ENCODE measurements at regions not wholly inside any gene's neighbourhood (a gene's known extent, or its start where the extent isn't known, plus 50 kb on each side); places are given as distances from the start of the nearest gene placed in this dataset.

GRCh38 chr15:62348623-62349022, 183.5 kb upstream of the C2CD4B start:
- POLR2A ChIA-PET: no interaction called here
- H3K4me3 Mint-ChIP-seq: no peak overlapping the region
- peaks cover 0 to 3% of the 10 kb centered on the region in 2 donors for H3K4me1 ChIP-seq (ENCODE audit: control insufficient read depth in 2 of 2, insufficient read depth in 2 of 2, low read length in 2 of 2)
- ATAC-seq (ENCODE audit: low read depth) (no peak), DNase-seq (no peak)
- peaks cover 8% of the 10 kb centered on the region for H3K4me1 Mint-ChIP-seq
- H3K36me3 ChIP-seq (replicated peaks in 1 of 2; ENCODE audit: control extremely low read depth in 1 of 2, control insufficient read depth in 1 of 2, extremely low read depth in 1 of 2, insufficient read depth in 2 of 2, low read length in 1 of 2): no peaks in the 10 kb centered on the region
- no peak overlapping the region for H3K4me2 ChIP-seq (replicated peaks; ENCODE audit: low read depth, low read length, poor library complexity, severe bottlenecking)
- peaks cover 0 to 6% (median 0%) of the 10 kb centered on the region in 4 experiments for H3K27me3 ChIP-seq (replicated peaks in 1 of 4; ENCODE audit: control extremely low read depth in 1 of 4, control insufficient read depth in 3 of 4, insufficient read depth in 4 of 4, low read length in 3 of 4)
- WGBS (ENCODE audit: insufficient coverage): 100% methylated on average over 1 of the region's 3 CpGs
- H3K27ac ChIP-seq (ENCODE audit: low read length in 2 of 2): no peak overlapping the region
- H3K9me3 Mint-ChIP-seq (ENCODE audit: insufficient read depth): no peaks in the 10 kb centered on the region
- peaks cover 0 to 3% (median 0%) of the 10 kb centered on the region in 3 donors for H3K9me3 ChIP-seq (ENCODE audit: control extremely low read depth in 1 of 3, control insufficient read depth in 2 of 3, insufficient read depth in 1 of 3, low read length in 2 of 3)
- no peak overlapping the region for H3K9ac ChIP-seq (ENCODE audit: low read length)
- no peak overlapping the region for H3K4me3 ChIP-seq (ENCODE audit: control extremely low read depth in 1 of 5, extremely low read depth in 1 of 5, insufficient read depth in 1 of 5, low read depth in 2 of 5, low read length in 4 of 5)
- CTCF ChIA-PET: no interaction called here
- intact Hi-C loops (cut with micrococcal nuclease): no loop called here
- no peak overlapping the region for H3K27ac Mint-ChIP-seq
- H3K79me2 ChIP-seq (ENCODE audit: control insufficient read depth, insufficient read depth, low read length): no peaks in the 10 kb centered on the region
- H3K27me3 Mint-ChIP-seq: peaks cover 16% of the 10 kb centered on the region
- no peak overlapping the region for H2AFZ ChIP-seq (ENCODE audit: insufficient read depth, low read depth, low read length, poor library complexity, severe bottlenecking)
- TF ChIP-seq EZH2 (IDR thresholded peaks at IDR 0.05; ENCODE audit: borderline replicate concordance, insufficient read depth, low read depth, low read length, poor library complexity, severe bottlenecking) (no peak), CTCF (IDR thresholded peaks at IDR 0.05) (no peak)
- H4K20me1 ChIP-seq (ENCODE audit: control insufficient read depth, insufficient read depth, low read length, poor library complexity, severe bottlenecking): no peaks in the 10 kb centered on the region

GRCh38 chr15:62352817-62353216, 187.7 kb upstream of the C2CD4B start:
- TF ChIP-seq CTCF (IDR thresholded peaks at IDR 0.05) (no peak), EZH2 (IDR thresholded peaks at IDR 0.05; ENCODE audit: borderline replicate concordance, insufficient read depth, low read depth, low read length, poor library complexity, severe bottlenecking) (no peak)
- no peak overlapping the region for H3K4me3 Mint-ChIP-seq
- no peak overlapping the region for H2AFZ ChIP-seq (ENCODE audit: insufficient read depth, low read depth, low read length, poor library complexity, severe bottlenecking)
- H3K9ac ChIP-seq (ENCODE audit: low read length): no peak overlapping the region
- intact Hi-C loops (cut with micrococcal nuclease): no loop called here
- no peaks in the 10 kb centered on the region for H3K79me2 ChIP-seq (ENCODE audit: control insufficient read depth, insufficient read depth, low read length)
- peaks cover 0 to 6% (median 0%) of the 10 kb centered on the region in 4 experiments for H3K27me3 ChIP-seq (replicated peaks in 1 of 4; ENCODE audit: control extremely low read depth in 1 of 4, control insufficient read depth in 3 of 4, insufficient read depth in 4 of 4, low read length in 3 of 4)
- no peak for DNase-seq
- H3K4me1 Mint-ChIP-seq: peaks cover 2% of the 10 kb centered on the region
- no peak overlapping the region for H3K4me2 ChIP-seq (replicated peaks; ENCODE audit: low read depth, low read length, poor library complexity, severe bottlenecking)
- WGBS (ENCODE audit: insufficient coverage): 96% methylated on average over 2 of the region's 3 CpGs
- H3K4me3 ChIP-seq (ENCODE audit: control extremely low read depth in 1 of 5, extremely low read depth in 1 of 5, insufficient read depth in 1 of 5, low read depth in 2 of 5, low read length in 4 of 5): no peak overlapping the region
- POLR2A ChIA-PET: no interaction called here
- no peak overlapping the region for H3K27ac Mint-ChIP-seq
- no peak for ATAC-seq (ENCODE audit: low read depth)
- H3K27me3 Mint-ChIP-seq: peaks cover 24% of the 10 kb centered on the region
- H3K27ac ChIP-seq (ENCODE audit: low read length in 2 of 2): no peak overlapping the region
- H3K36me3 ChIP-seq (replicated peaks in 1 of 2; ENCODE audit: control extremely low read depth in 1 of 2, control insufficient read depth in 1 of 2, extremely low read depth in 1 of 2, insufficient read depth in 2 of 2, low read length in 1 of 2): no peaks in the 10 kb centered on the region
- CTCF ChIA-PET: no interaction called here
- no peaks in the 10 kb centered on the region for H4K20me1 ChIP-seq (ENCODE audit: control insufficient read depth, insufficient read depth, low read length, poor library complexity, severe bottlenecking)
- no peaks in the 10 kb centered on the region for H3K4me1 ChIP-seq (ENCODE audit: control insufficient read depth in 2 of 2, insufficient read depth in 2 of 2, low read length in 2 of 2)
- H3K9me3 ChIP-seq (ENCODE audit: control extremely low read depth in 1 of 3, control insufficient read depth in 2 of 3, insufficient read depth in 1 of 3, low read length in 2 of 3): no peaks in the 10 kb centered on the region
- H3K9me3 Mint-ChIP-seq (ENCODE audit: insufficient read depth): no peaks in the 10 kb centered on the region

Data from B cell (primary cell).